ENCODE measurements at regions not wholly inside any gene's neighbourhood (a gene's known extent, or its start where the extent isn't known, plus 50 kb on each side); places are given as distances from the start of the nearest gene placed in this dataset.

DNA sequence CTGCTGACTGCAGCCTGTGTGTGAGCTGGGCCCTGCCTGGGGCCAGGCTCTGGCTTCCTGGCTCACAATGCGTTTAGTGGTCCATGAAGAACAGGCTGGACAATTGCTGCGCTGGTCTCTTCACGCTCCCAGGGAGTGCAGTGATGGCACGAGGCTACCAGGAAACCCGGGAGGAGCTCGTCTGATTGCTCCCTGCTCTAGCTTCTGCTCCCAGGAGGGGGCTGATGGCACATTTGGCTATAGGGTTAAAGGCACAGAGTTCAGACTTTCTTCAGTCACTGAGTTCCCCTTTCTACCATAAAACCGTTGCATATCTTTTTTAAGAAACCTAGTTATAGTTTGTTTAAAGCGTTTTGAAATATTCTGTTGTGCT, 60.1 kb downstream of the KCNF1 start (continued):
- TF ChIP-seq RNF2 (IDR thresholded peaks at IDR 0.05; ENCODE audit: borderline replicate concordance, low read depth, low read length, missing control alignments, poor library complexity, severe bottlenecking), result no peak

Data from H1 (cell line).